Stimulated activated CD8-positive, alpha-beta memory T cell treated with anti-CD3 and anti-CD28 coated beads, Interleukin-12 subunit alpha, Interleukin-12 subunit beta, amount 100 ng/mL, for 24 hours (primary cell): ENCODE measurements at regions not wholly inside any gene's neighbourhood (a gene's known extent, or its start where the extent isn't known, plus 50 kb on each side); places are given as distances from the start of the nearest gene placed in this dataset.

Experiments
- DNase-seq: peaks from one replicate; pipeline ENCODE4 v3.0.0-alpha.2; 2020; ENCODE audit errors: extremely low read depth

GRCh38 chr15:38647683-38648082, 83.1 kb upstream of the RASGRP1 start:
- DNase-seq = no peak

- DNase-seq = no peak
These were observed 83.7 kb upstream of the RASGRP1 start for GRCh38 chr15:38648121-38648843.

GRCh38 chr15:38650384-38650783, 85.8 kb upstream of the RASGRP1 start:
- DNase-seq = no peak

GRCh38 chr15:38650936-38651327, 86.3 kb upstream of the RASGRP1 start:
- no peak for DNase-seq

GRCh38 chr15:38651328-38652038, 86.9 kb upstream of the RASGRP1 start:
- no peak for DNase-seq

GRCh38 chr15:38652183-38652794, 87.7 kb upstream of the RASGRP1 start:
- no peak for DNase-seq

- DNase-seq = no peak
These were observed 88.4 kb upstream of the RASGRP1 start for GRCh38 chr15:38652998-38653397.

GRCh38 chr15:38658431-38658830, 93.8 kb upstream of the RASGRP1 start:
- no peak for DNase-seq

- no peak for DNase-seq
These were observed 96.1 kb upstream of the RASGRP1 start for GRCh38 chr15:38660738-38661137.

- DNase-seq = no peak
These were observed 97.6 kb upstream of the RASGRP1 start for GRCh38 chr15:38662033-38662802.

GRCh38 chr15:38662805-38663204, 98.2 kb upstream of the RASGRP1 start:
- DNase-seq = no peak

- no peak for DNase-seq
These were observed 101.1 kb upstream of the RASGRP1 start for GRCh38 chr15:38665586-38666305.

GRCh38 chr15:38666865-38667510, 102.4 kb upstream of the RASGRP1 start:
- DNase-seq = no peak

GRCh38 chr15:38667890-38668850, 103.6 kb upstream of the RASGRP1 start:
- no peak for DNase-seq

- no peak for DNase-seq
These were observed 104.3 kb upstream of the RASGRP1 start for GRCh38 chr15:38668898-38669391.

GRCh38 chr15:38670128-38671005, 105.8 kb upstream of the RASGRP1 start:
- DNase-seq = no peak

GRCh38 chr15:38671006-38671387, 106.4 kb upstream of the RASGRP1 start:
- DNase-seq = no peak

- DNase-seq = no peak
These were observed 107.2 kb upstream of the RASGRP1 start for GRCh38 chr15:38671675-38672254.
